Hematopoietic multipotent progenitor cell treated with erythropoietin and hydrocortisone succinate and interleukin-3 and kit ligand, for 8 days (in vitro differentiated cells): ENCODE measurements at regions not wholly inside any gene's neighbourhood (a gene's known extent, or its start where the extent isn't known, plus 50 kb on each side); places are given as distances from the start of the nearest gene placed in this dataset.
A peak's percentile ranks its signal among the peaks of the same experiment; 100 is the strongest.

Experiments
- DNase-seq: peaks from one replicate; pipeline ENCODE4 v3.0.0-alpha.2; 2015

DNA sequence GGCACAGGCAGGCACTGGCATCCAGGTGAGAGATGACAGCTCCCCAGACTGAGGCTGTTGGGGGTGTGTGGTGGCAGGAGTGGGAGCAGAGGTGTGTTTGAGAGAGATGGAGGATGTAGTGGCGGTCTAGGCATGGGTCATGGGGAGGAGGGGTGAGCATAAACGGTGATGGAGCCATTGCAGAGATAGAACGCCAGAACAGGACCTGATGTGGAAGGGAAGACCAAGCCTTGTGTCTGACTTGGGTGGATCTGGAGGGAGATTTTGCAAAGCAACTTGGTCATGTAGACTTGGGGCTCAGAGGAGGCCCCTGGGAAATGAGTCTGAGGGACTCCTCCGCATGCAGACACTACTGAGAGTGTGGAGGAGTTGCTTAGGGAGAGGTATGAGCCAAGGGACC is 50.0 kb upstream of the CLDN5 start:
- no peak for DNase-seq

DNA sequence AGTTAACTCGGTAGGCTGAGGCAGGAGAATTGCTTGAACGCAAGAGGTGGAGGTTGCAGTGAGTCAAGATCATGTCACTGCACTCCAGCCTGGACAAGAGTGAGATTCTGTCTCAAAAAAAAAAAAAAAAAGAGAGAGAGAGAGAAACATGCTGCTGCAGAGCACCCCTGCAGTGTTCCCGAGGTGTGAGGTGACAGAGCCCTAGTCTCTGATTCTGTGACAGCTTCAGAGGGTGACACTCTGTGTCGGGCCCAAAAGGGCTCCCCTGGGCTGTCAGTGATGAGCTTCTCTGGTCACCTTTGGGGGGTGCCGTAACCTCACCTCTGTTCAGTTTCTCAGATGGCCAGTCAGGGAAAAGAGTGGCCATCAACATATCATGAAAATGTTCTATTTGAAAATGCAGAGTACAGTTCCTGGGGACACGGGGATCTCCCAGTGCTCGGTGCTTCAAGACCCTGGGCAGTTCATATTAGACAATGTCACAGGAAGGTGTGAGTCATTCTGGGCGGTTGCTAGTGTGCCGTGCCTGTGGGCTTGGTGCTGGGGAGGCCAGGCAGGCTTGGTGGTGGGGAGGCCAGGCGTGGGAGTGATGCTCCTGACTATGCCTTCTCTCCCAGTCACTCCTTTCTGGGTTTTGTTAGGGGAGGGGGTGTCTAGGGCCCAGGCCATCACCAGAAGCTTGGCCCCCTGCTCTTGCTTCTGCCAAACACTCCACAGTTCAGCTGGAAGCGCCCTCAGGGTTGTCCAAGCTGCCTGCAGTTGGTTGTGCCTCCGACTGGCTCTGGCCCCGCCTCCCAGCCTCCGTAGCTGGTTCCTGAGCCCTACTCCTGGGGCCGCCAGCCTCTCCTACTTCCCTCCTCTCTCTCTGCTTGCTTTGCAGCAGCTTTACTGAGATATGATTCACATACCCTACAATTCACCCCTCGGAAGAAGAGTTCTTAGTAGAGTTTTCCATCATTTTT is 52.5 kb upstream of the CLDN5 start:
- DNase-seq = peak; percentile 50

GRCh38 chr22:19577422-19577966 is 53.3 kb upstream of the CLDN5 start:
- no peak for DNase-seq

DNA sequence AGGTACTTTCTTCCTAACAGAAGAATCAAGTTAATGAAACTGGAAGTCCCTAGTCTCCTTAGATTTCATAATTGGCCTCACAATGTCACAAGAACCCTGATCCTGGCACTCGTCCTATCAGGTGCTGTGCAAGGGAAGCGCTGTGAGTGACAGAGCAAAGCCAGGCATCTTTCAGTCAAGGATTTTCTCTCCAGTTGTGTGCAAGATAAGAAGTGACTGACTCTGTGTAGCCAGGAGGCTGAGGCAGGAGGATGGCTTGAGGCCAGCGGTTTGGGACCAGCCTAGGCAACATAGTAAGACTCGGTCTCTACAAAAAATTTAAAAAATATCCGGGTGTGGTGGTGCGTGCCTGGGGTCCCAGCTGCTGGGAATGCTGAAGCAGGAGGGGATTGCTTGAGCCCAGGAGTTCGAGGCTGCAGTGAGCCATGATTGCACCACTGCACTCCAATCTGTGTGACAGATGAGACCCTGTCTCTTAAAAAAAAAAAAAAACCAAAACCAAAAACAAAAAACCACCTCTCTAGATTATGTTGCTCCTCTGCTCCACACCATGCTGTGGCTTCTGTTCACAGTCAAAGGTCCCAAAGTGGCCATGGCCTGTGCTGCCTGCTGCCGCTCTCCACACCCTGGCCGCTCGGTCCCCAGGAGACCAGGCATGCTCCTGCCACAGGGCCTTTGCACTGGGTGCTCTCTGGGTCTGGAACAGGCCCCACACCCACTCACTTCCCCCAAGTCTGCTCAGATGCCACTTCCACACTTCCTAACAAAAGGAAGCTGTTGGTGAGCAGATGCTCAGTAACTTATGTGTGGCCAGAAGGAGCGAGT is 54.2 kb upstream of the CLDN5 start:
- DNase-seq = peak; percentile 73

GRCh38 chr22:19579115-19579811 is 55.1 kb upstream of the CLDN5 start:
- DNase-seq = no peak

GRCh38 chr22:19579880-19580279 is 55.7 kb upstream of the CLDN5 start:
- no peak for DNase-seq

GRCh38 chr22:19580291-19580890 is 56.2 kb upstream of the CLDN5 start:
- no peak for DNase-seq

DNA sequence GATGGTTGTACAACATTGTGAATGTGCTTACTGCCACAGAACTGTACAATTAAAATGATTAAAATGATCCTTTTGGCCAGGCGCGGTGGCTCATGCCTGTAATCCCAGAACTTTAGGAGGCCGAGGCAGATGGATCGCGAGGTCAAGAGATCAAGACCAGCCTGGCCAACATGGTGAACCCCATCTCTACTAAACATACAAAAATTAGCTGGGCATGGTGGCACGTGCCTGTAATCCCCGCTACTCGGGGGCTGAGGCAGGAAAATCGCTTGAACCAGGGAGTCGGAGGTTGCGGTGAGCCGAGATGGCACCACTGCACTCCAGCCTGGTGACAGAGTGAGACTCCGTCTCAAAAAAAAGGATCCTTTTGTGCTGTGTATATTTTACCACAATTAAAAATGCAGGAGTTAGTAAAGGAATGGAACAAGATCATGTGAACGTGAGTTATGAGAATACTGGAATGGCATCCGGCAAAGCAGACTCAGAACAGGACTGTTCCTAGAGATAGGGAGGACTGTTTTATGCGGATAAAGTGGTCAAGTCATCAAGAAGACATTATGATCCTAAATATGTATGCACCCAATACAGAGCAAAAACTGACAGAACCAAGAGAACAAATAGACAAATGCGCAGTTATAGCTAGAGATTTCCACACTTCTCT is 58.0 kb upstream of the CLDN5 start:
- no peak for DNase-seq

DNA sequence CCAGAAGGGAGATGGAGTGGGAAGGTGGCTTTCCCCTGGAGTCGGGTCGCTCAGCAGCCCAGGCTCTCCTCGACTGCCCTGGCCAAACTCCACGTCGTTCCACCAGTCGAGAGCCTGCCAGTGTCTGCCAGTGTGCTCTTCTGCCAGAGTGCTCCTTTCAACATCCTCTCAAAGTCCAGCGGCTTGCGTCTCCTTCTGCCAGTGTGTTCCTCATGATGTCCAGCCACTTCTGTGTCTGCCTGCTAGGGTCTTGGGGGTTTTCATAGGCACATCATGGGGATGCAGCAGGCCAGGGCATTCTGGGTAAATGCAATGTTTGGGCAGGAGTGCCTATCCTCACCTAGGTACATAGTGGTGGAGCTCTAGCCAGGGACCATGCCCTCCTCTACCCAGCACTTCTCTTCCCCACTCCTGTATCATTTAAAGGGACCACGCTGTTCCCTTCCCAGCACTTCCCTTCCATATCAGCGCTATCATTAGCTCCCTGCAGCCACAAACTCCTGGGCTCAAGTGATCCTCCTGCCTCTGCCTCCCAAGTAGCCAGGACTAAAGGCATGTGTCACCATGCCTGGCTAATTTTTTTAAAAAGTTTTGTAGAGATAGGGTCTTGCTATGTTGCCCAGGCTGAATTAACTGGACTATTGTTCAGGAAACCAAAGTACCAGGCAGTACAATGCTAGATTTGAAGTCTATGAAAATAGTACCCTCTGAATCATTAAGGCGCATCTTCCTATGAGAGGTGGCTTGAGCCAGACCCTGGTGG is 62.9 kb upstream of the CLDN5 start:
- no peak for DNase-seq

DNA sequence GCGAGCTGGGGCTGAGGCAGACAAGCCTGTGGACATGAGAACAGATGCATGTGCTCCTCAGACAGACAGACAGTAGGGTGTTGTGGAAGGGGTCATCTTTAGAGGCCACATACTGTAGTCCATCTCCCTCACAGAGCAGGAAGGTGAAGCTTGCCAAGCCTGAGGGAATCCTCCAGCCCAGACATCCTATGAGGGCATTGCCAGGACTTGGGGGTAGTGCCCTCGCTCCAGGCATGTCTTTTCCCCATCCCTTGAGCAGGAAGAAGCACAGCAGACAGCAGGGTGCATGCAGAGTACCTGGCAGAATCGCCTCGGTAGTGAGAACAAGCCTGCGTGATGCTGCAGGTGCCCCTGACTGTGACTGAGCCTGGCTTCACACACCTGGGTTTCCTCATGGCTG is 66.5 kb upstream of the CLDN5 start:
- no peak for DNase-seq

DNA sequence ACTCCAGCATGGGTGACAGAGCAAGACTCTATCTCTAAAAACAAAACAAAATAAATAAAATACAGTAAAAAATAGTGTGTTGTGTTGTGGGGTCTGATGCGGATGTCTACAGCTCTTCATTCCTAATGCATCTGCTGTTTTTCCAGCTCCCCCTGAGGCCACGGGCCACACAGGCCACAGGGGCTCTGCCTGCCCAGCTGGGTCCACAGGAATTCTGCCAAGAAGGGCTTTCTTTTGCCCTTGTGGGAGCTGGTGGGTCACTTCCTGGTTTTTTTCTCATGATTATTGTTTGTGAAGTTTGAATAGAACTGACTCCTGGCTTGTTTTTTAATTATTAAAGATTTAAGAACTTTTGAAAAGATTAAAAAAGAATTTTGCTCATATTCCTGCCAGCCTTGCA is 67.4 kb upstream of the CLDN5 start:
- no peak for DNase-seq

DNA sequence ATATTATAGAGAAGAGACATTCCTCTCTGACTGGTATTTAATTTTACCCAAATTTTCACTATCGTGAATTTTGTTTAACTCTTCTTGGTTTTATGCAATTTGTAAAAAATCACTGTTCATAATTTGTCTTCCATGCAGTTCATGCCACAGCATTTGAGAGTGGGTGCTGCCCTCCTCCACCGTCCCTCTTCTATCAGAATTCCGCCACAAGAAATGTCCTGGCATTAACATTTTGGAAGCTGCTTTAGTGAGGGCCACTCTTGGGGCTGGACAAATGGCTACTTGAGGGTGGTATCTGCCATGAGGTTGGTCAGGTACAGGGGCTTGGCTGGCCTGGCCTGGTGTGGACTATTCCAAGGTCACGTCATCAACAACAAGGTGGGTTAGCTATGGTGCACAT is 68.3 kb upstream of the CLDN5 start:
- no peak for DNase-seq

DNA sequence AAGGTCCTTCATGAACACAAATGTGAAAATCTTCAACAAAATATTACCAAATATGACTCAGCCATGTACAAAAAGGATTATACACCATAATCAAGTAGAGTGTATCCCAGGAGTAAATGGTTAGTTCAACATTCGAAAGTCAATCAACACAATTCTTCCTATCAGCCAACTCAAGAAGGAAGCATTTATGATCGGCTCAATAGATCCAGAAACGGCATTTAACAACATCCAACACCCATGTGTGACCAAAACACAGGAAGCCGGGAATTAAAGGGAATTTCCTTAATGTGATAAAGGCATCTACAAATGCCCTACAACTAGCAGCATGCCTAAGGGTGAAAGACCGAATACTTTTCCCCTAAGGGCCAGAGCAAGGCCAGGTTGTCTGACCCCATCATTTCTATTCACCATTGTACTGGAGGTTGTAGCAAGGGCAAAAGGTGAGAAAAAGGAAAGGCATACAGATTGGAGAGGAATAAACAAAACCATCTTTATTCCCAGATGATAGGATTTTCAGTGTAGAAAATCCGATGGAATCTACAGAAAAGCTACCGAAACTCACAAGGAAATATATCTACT is 69.9 kb upstream of the CLDN5 start:
- DNase-seq = no peak

- DNase-seq = no peak
Observed at GRCh38 chr22:19595532-19595931, 71.3 kb upstream of the CLDN5 start.

DNA sequence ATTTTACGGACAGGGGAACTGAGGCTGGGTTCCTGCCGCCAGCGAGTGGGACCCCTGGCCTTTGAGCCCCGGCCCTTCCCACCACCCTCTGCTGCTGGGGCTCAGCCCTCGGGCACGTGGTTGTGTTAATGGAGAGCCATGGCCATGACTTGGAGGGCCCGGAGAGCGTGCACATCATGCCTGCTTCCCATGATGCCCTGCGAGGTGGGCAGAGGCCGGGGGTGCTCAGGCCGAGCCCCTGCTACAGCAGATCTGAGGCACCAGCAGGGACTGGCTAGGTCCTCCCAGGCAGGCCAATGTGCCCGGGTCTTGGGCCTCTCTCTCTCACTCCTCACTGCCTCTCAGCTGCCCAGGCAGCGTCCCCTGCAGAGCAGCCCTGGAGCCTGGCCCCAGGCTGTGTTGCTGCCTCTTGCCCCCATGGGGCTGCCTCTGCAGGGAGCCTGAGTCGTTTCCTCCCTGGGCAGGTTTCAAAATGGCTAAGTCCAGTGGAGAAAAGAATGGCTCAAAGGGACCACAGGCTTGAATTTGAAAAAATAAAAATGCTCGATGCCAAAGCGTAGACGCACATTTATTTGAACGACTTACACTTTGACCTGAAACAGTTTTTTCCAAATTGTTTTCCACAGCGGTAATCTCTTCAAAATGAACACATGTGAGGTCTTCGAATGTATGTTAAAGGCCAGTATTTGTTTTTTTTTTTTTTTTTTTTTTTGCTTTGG is 72.6 kb upstream of the CLDN5 start:
- no peak for DNase-seq

GRCh38 chr22:19597399-19597735 is 73.2 kb upstream of the CLDN5 start:
- no peak for DNase-seq

DNA sequence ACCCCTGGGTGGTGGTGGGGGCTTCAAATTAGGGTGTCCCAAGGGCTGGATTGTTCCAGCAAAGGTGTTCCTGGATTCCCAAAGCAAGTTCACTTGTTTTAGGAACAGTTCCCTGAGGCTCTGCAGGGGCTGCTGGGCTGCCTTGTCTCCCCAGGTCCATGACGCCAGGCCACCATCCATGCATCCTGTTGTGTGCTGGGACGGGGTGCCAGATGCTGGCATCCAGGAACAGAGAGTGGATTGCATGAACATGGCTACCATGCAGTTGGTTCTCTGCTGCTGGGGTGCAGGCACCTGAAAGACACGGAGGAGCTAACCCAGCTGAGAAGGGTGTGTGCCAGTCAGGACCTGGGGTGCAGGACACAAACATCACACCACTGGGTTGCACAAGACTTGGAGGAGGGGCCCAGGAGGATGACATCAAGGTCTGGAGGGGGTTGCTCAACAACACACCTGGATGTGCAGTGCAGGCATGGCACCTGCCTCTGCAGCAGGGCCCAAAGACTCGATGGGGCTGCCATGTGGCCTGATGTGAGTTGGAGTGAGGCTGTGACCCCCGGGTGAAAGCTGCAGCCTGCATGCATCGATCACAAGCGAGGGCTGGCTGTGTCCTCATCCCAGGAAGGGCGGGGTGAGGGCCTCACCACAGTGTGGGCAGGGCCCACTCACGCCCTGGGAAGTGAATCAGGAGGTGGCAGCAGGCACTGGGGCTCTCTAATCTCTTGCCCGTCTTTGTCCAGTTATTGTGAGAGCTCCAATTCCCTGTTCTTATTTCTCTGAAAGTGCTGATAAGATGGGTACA is 74.0 kb upstream of the CLDN5 start:
- peak; percentile 37 for DNase-seq

- no peak for DNase-seq
Observed at GRCh38 chr22:19599004-19599403, 74.8 kb upstream of the CLDN5 start.

DNA sequence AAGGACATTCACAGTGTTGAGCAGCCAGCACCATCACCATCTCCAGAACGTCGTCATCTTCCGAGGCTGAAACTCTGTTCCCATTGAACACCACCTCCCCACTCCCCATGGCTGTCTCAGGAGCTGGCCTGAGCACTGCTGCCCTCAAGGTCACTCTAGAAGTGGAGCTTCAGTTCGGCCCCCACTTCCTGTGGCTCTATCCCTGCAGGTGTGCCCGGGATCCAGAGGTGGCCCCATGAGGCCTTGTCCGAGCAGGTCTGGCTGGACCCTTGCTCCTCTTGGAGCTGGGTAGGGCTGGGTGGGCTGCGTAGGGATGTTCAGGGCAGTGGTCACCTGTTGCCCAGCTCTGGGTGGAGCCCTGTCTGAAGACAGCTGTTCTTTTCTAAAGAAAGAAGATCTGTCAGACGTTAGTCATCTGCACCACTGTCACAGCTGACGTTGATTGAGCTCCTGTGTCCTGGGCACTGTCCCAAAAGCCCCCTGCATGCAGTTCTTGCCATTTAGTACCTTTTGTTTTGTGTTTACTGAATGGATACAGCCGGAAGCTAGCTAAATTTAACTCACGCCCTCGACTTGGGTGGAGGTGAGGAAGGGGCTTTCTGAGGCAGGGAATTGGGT is 75.5 kb upstream of the CLDN5 start:
- DNase-seq = no peak
